ENCODE measurements at regions not wholly inside any gene's neighbourhood (a gene's known extent, or its start where the extent isn't known, plus 50 kb on each side); places are given as distances from the start of the nearest gene placed in this dataset.
"Not testable (repeated sequence)": the region's sequence is repeated elsewhere in the genome, so short reads cannot be mapped to it uniquely, and the experiment has no call there.

GRCh38 chr20:12925210-12925755, 83.5 kb upstream of the SPTLC3 start:
- DNase-seq: peak in 1 of 2 experiments; percentile 39

GRCh38 chr20:12925863-12926793, 82.6 kb upstream of the SPTLC3 start:
- no peak for DNase-seq

GRCh38 chr20:12927489-12927888, 81.3 kb upstream of the SPTLC3 start:
- no peak for DNase-seq

- DNase-seq: no peak
These were observed 80.4 kb upstream of the SPTLC3 start for GRCh38 chr20:12928358-12928754.

- DNase-seq: no peak
These were observed 79.9 kb upstream of the SPTLC3 start for GRCh38 chr20:12928755-12929401.

- no peak for DNase-seq
These were observed 72.8 kb upstream of the SPTLC3 start for GRCh38 chr20:12936020-12936419.

GRCh38 chr20:12936524-12936923, 72.2 kb upstream of the SPTLC3 start:
- no peak for DNase-seq

- DNase-seq: no peak
These were observed 67.7 kb upstream of the SPTLC3 start for GRCh38 chr20:12941025-12941424.

- DNase-seq: no peak
These were observed 66.6 kb upstream of the SPTLC3 start for GRCh38 chr20:12942123-12942522.

- no peak for DNase-seq
These were observed 62.0 kb upstream of the SPTLC3 start for GRCh38 chr20:12946789-12947188.

- DNase-seq: no peak
These were observed 61.1 kb upstream of the SPTLC3 start for GRCh38 chr20:12947691-12948090.

GRCh38 chr20:12949429-12949980, 59.3 kb upstream of the SPTLC3 start:
- DNase-seq: no peak

- DNase-seq: not testable (repeated sequence)
These were observed 54.5 kb upstream of the SPTLC3 start for GRCh38 chr20:12954254-12954653.

- no peak for DNase-seq
These were observed 53.2 kb upstream of the SPTLC3 start for GRCh38 chr20:12955611-12956010.

GRCh38 chr20:12956303-12956702, 52.5 kb upstream of the SPTLC3 start:
- no peak for DNase-seq

GRCh38 chr20:12957968-12958367, 50.8 kb upstream of the SPTLC3 start:
- DNase-seq: no peak
